GM23338 (cell line): ENCODE measurements at regions not wholly inside any gene's neighbourhood (a gene's known extent, or its start where the extent isn't known, plus 50 kb on each side); places are given as distances from the start of the nearest gene placed in this dataset.

Experiments used
- ATAC-seq: fragments of 200-7000 bp; cut with Tn5 transposase; 3 replicates; pipeline ENCODE4 v1.9.1; 2020
- DNase-seq: peaks from one replicate; pipeline ENCODE4 v3.0.0-alpha.2; 2015; ENCODE audit warnings: low spot score
- H2AFZ ChIP-seq: fragments of 200-600 bp; sonication (generic); 2 replicates; pipeline ENCODE4 v1.8.0; 2016; ENCODE audit warnings: antibody characterized with exemption, mild to moderate bottlenecking, moderate library complexity
- H3F3A ChIP-seq: fragments of 200-600 bp; sonication (generic); replicated peaks from 2 replicates; pipeline ENCODE4 v1.8.0; 2017; ENCODE audit warnings: antibody characterized with exemption, mixed run types, low read depth
- H3K27ac ChIP-seq: fragments of 200-600 bp; sonication (generic); 2 replicates; pipeline ENCODE4 v1.6.1; 2016; ENCODE audit warnings: low read depth
- H3K27me3 ChIP-seq: fragments of 200-600 bp; sonication (generic); 2 replicates; pipeline ENCODE4 v1.8.0; 2016; ENCODE audit warnings: mild to moderate bottlenecking, mixed run types, moderate library complexity; ENCODE audit not compliant: insufficient read depth
- H3K36me3 ChIP-seq: fragments of 200-600 bp; sonication (generic); 2 replicates; pipeline ENCODE4 v1.8.0; 2016; ENCODE audit warnings: mild to moderate bottlenecking; ENCODE audit not compliant: insufficient read depth
- H3K4me1 ChIP-seq: fragments of 200-600 bp; sonication (generic); 2 replicates; pipeline ENCODE4 v1.8.0; 2016; ENCODE audit warnings: mild to moderate bottlenecking, moderate library complexity; ENCODE audit not compliant: insufficient read depth
- H3K4me2 ChIP-seq: fragments of 200-600 bp; sonication (generic); 2 replicates; pipeline ENCODE4 v1.7.1; 2017; ENCODE audit warnings: mixed run types
- H3K4me3 ChIP-seq: fragments of 200-600 bp; sonication (generic); 2 replicates; pipeline ENCODE4 v1.6.1; 2016; ENCODE audit warnings: mixed run types
- H3K79me2 ChIP-seq: fragments of 200-600 bp; sonication (generic); replicated peaks from 2 replicates; pipeline ENCODE4 v1.8.0; 2017; ENCODE audit warnings: mild to moderate bottlenecking; ENCODE audit not compliant: insufficient read depth
- H3K9me2 ChIP-seq: fragments of 200-600 bp; sonication (generic); 2 replicates; pipeline ENCODE4 v1.8.0; 2017; ENCODE audit not compliant: insufficient read depth
- H4K20me1 ChIP-seq: fragments of 200-600 bp; sonication (generic); replicated peaks from 2 replicates; pipeline ENCODE4 v1.8.0; 2017; ENCODE audit warnings: mild to moderate bottlenecking; ENCODE audit not compliant: insufficient read depth
- H3K27ac Mint-ChIP-seq: 2 replicates; pipeline ENCODE4 v1.8.0; 2020; ENCODE audit warnings: inconsistent platforms, mild to moderate bottlenecking, moderate library complexity, mixed read lengths
- H3K27me3 Mint-ChIP-seq: 3 replicates; pipeline ENCODE4 v1.8.0; 2022; ENCODE audit warnings: low read depth, mild to moderate bottlenecking, moderate library complexity, mixed read lengths, inconsistent platforms; ENCODE audit not compliant: insufficient read depth, poor library complexity
- H3K36me3 Mint-ChIP-seq: 3 replicates; pipeline ENCODE4 v1.8.0; 2021; ENCODE audit warnings: low read depth, mild to moderate bottlenecking, inconsistent platforms, moderate library complexity, mixed read lengths
- H3K4me1 Mint-ChIP-seq: 3 replicates; pipeline ENCODE4 v1.8.0; 2020; ENCODE audit warnings: mild to moderate bottlenecking, inconsistent platforms, mixed read lengths
- H3K4me3 Mint-ChIP-seq: 3 replicates; pipeline ENCODE4 v1.8.0; 2021; ENCODE audit warnings: moderate library complexity, mild to moderate bottlenecking, inconsistent platforms, mixed read lengths
- H3K9me3 Mint-ChIP-seq: 3 replicates; pipeline ENCODE4 v1.8.0; 2020; ENCODE audit warnings: moderate library complexity, mild to moderate bottlenecking, inconsistent platforms, mixed read lengths
- CREB1 ChIP-seq: fragments of 250-450 bp; sonication (Bioruptor Pico); IDR thresholded peaks from 2 replicates; pipeline ENCODE4 v1.5.0; 2020; ENCODE audit warnings: low read depth, mild to moderate bottlenecking, moderate library complexity
- CTCF ChIP-seq, 2 experiments: fragments of 200-600 bp in 1 of 2; sonication (generic) in 1 of 2; conservative IDR thresholded peaks; 2 replicates each; pipeline versions ENCODE4 v1.5.1 to v1.6.1; 2016 to 2017; ENCODE audit warnings: antibody characterized with exemption in 2 of 2, low read depth in 2 of 2, mild to moderate bottlenecking in 2 of 2, moderate library complexity in 1 of 2
- EZH2phosphoT487 ChIP-seq: fragments of 200-600 bp; sonication (generic); IDR thresholded peaks from one replicate; pipeline ENCODE4 v1.8.1; 2018; ENCODE audit warnings: antibody characterized with exemption; ENCODE audit not compliant: unreplicated experiment
- JUNB ChIP-seq: IDR thresholded peaks from one replicate; pipeline ENCODE4 v1.6.1; 2016; ENCODE audit warnings: antibody characterized with exemption; ENCODE audit not compliant: unreplicated experiment
- NANOG ChIP-seq: IDR thresholded peaks from 2 replicates; pipeline ENCODE4 v1.6.1; 2016; ENCODE audit warnings: antibody characterized with exemption, borderline replicate concordance
- REST ChIP-seq: IDR thresholded peaks from one replicate; pipeline ENCODE4 v1.6.1; 2018; ENCODE audit warnings: antibody characterized with exemption; ENCODE audit not compliant: unreplicated experiment
- ZNF114 ChIP-seq: fragments of 250-450 bp; sonication (Bioruptor Pico); IDR thresholded peaks from 2 replicates; pipeline ENCODE4 v1.5.0; 2020; ENCODE audit warnings: mild to moderate bottlenecking, moderate library complexity
- ZNF331 ChIP-seq: fragments of 250-450 bp; sonication (Bioruptor Pico); IDR thresholded peaks from 2 replicates; pipeline ENCODE4 v1.5.0; 2020; ENCODE audit warnings: low read depth, mild to moderate bottlenecking, moderate library complexity
- ZNF462 ChIP-seq: fragments of 250-450 bp; sonication (Bioruptor Pico); IDR thresholded peaks from 2 replicates; pipeline ENCODE4 v1.5.0; 2020; ENCODE audit warnings: mild to moderate bottlenecking, moderate library complexity

GRCh38 chr2:121146630-121147029, 138.4 kb downstream of the TFCP2L1 start:
- Mint-ChIP-seq H3K4me3 (no peak overlapping the region), H3K27ac (no peak overlapping the region), H3K4me1 (no peaks in the 10 kb centered on the region), H3K27me3 (peaks cover 4% of the 10 kb centered on the region), H3K36me3 (no peaks in the 10 kb centered on the region), H3K9me3 (no peaks in the 10 kb centered on the region)
- no peak overlapping the region for H3K4me3 ChIP-seq
- H4K20me1 ChIP-seq: no peaks in the 10 kb centered on the region
- no peaks in the 10 kb centered on the region for H3F3A ChIP-seq
- TF ChIP-seq ZNF331 (no peak), NANOG (no peak), ZNF114 (CRISPR knock-in tag) (no peak), JUNB (no peak), EZH2phosphoT487 (no peak), CREB1 (CRISPR knock-in tag) (no peak), ZNF462 (CRISPR knock-in tag) (no peak), CTCF (conservative IDR thresholded peaks at IDR 0.05; ENCODE audit: low read depth in 2 of 2) (no peak), REST (no peak)
- no peak overlapping the region for H3K4me2 ChIP-seq
- no peaks in the 10 kb centered on the region for H3K4me1 ChIP-seq
- no peak for ATAC-seq
- no peaks in the 10 kb centered on the region for H3K9me2 ChIP-seq
- H3K27ac ChIP-seq: no peak overlapping the region
- H2AFZ ChIP-seq: no peak overlapping the region
- H3K79me2 ChIP-seq: no peaks in the 10 kb centered on the region
- H3K27me3 ChIP-seq: no peaks in the 10 kb centered on the region
- H3K36me3 ChIP-seq: no peaks in the 10 kb centered on the region
- no peak for DNase-seq
